Right forelimb (tissue), 1 donor: ENCODE measurements at regions not wholly inside any gene's neighbourhood (a gene's known extent, or its start where the extent isn't known, plus 50 kb on each side); places are given as distances from the start of the nearest gene placed in this dataset.

Experiments used
- DNase-seq: peaks from one replicate; pipeline ENCODE4 v3.0.0-alpha.2; 2018

DNA sequence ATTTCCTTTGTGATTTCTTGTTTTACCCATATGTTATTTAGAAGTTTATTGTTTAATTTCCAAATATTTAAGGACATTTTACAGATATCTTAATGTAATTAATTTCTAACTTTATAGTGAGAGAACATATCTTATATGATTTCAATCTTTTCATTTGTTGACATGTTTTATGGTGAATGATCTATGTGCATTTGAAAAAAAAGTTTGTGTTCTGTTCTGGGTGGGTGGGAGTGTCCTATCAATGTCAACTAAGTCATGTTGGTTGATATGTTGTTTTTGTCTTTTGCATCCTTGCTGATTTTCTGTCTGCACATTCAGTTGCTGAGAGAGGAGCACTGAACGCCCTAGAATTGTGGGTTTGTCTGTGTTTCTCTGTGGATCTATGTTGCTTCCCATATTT lies 50.3 kb upstream of the CBFA2T3 start:
- DNase-seq: no peak

- no peak for DNase-seq
Measured at GRCh38 chr16:89031715-89032659, 55.0 kb upstream of the CBFA2T3 start.

GRCh38 chr16:89033304-89033703 lies 56.3 kb upstream of the CBFA2T3 start:
- no peak for DNase-seq

DNA sequence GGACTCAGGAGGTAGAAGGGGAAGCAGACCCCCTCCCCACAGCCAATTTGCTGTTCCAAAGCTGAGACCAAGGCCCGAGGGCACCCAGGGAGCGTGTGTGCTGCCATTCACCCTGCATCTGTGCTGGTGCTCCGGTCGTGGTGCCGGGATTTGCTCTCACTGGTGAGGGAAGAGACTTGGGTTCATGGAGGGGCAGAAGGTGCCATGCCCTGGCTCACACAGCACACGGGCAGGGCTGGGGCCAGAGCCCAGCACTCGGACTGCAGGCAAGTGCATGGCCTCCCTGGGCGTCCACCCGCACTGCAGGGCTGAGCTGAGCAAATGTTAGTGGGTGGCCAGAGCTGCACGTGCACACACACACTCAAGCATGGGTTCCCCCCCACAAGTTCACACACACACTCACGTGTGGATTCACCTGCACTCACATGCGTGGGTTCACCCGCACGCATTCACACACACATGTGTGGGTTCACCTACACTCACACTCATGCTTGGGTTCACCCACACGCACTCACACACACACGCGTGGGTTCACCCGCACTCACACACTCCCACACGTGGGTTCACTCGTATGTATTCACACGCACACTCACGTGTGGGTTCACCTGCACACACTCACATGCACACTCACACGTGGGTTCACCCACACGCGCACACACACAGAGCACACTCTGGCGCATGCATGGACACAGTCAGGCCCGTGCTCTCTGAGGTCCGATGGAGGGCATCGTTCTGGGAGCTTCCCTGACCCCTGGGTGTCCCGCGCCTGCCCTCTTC lies 57.0 kb upstream of the CBFA2T3 start:
- no peak for DNase-seq

GRCh38 chr16:89034573-89034961 lies 57.6 kb upstream of the CBFA2T3 start:
- no peak for DNase-seq

- DNase-seq: no peak
Measured at GRCh38 chr16:89034971-89035668, 58.1 kb upstream of the CBFA2T3 start.

- DNase-seq: no peak
Measured at GRCh38 chr16:89035669-89036570, 57.7 kb upstream of the ACSF3 start.

GRCh38 chr16:89036776-89037175 lies 56.9 kb upstream of the ACSF3 start:
- no peak for DNase-seq

- DNase-seq: peak; percentile 71
Measured at GRCh38 chr16:89037261-89038152, 56.1 kb upstream of the ACSF3 start.

DNA sequence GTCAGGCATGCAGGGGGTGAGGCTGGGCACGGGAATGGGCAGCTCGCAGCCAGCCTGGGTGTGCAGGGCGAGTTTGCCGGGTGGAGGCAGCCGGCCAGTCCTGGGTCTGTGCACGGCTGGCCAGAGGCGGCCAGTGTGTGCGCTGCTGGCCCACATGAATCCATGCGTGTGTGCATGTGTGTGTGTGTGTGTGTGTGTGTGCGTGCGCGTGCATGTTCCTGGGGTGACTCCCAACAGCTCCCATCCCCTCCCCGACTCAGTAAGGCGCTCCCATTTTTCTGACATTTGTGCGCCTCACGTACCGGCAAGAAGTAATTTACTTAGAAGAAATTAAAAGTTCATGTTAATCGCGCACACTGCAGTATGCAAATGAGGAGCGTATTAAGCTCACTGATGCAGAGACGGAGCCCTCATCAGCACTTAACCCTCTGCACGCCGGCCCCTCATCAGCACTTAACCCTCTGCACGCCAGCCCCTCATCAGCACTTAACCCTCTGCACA lies 55.4 kb upstream of the ACSF3 start:
- DNase-seq: no peak

- DNase-seq: no peak
Measured at GRCh38 chr16:89038811-89039735, 54.6 kb upstream of the ACSF3 start.

DNA sequence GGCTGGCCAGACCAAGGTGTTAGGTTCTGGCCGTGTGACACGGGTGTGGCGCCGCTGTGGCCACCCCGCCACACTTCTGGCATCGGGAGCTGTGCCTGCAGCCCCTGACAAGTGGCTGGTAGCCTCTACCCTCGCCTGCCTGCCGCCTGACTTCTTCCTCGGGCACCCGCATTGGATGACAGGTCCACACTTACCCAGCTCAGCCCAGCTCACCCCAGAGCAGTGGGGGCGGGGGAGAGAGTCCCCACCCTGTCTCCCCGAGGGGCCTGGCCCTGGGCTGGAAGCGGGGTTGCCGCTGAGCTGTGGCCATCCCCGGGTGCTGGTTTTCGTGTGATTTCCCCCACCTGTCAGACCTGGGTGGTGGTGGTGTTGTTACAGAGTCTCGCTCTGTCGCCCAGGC lies 53.9 kb upstream of the ACSF3 start:
- no peak for DNase-seq

GRCh38 chr16:89040391-89040790 lies 53.3 kb upstream of the ACSF3 start:
- DNase-seq: no peak

DNA sequence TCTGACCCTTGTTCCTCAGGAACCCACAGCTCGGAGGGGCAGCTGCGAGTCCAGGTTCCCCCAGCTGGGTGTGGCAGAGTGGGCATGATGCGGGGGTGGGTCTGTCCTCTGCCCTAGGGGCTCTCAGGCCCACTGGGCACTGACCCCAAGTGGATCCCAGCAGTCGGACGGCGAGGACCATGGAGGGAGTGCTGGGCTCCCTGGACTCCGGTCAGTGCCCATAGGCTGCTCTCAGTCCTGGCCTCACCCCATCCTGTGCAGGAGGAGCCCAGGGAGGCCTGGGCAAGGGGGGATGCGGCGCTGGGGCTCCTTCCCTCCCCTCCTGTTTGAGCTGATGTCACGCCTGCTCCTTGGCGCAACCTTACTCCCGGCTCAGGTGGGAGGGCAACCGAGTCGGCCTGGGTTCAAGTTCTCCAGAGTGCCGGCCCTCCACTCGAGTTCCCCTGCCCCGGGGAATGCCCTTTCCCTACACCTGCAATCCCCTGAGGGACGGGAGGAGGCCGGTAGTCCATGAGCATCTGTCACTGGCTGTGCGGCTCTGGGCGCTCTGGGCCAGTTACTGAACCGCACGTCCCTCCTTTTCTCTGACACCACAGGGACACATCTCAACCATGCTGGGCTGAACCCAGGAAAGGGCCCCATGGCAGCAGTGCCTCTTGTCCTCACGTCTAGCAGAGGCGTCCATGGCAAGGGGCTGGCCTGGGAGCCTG lies 52.6 kb upstream of the ACSF3 start:
- no peak for DNase-seq

DNA sequence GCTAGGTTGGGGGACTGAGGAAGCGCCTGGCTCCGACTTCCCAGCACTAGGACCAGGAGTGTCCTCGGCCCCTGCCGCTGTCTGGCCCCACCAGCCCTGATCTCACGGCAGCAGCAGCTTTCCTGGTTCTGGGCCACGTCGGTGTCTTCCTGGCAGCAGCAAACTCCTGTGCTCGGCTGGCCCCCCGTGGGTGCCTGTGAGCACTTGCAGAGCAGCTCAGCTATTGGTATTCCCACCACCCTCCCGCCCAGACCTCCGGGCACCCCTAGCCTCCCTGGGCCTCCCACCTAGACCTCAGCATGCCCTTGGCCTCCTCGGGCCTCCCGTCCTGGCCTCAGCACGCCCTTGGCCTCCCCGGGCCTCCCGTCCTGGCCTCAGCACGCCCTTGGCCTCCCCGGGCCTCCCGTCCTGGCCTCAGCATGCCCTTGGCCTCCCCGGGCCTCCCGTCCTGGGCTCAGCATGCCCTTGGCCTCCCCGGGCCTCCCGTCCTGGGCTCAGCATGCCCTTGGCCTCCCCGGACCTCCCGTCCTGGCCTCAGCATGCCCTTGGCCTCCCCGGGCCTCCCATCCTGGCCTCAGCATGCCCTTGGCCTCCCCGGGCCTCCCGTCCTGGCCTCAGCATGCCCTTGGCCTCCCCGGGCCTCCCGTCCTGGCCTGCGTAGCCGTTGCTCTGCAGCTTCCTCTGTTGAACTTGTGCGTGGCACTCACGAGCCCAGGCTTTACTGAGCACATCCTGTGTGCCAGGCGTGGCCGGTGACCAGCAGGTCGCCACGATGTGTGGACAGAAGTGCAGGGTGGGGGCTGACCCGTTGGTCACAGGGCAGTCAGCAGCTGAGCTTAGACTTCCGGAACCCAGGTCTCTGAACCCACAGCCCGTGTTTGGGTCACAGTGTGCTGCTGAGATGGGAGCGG lies 51.8 kb upstream of the ACSF3 start:
- DNase-seq: no peak

DNA sequence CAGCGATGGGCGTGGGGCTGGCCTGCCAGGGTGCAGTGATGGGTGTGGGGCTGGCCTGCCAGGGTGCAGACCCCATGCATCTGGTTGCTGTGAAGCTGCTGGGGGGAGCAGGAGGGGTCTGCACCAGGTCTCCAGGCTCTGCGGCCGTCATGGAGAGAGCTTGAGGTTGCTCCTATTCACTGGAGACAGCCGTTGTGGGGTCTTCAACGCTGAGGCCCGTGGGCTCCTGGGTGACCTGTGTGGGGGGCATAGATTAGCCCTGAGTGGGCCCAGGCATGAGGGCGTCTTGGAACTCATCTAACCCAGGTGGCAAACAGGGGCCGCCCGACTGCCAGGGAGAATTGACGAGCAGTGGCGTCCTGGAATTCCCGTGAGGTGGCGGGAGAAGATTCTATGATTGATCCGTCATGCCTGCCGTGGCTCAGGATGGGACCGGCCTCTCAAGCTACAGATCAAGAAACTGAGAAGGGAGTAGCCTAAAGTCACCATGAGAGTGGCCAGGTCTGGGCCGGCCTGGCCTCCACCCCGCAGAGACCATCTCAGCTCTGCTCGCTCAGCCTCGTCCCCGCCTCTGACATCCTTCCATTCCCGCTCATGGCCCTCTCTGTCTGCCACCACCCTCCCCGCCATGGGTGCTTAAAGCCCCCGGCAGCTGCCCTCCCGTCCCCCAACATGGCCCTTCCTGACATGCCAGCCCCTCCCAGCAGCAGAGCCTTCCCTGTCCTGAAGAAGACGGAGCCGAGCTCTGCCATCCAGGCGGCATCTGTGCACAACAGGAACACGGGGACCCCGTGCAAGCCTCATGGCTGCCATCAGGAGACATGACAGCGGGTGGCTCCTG lies 50.7 kb upstream of the ACSF3 start:
- DNase-seq: no peak
